AG04449 (cell line): ENCODE measurements at regions not wholly inside any gene's neighbourhood (a gene's known extent, or its start where the extent isn't known, plus 50 kb on each side); places are given as distances from the start of the nearest gene placed in this dataset.
"Not testable (repeated sequence)": the region's sequence is repeated elsewhere in the genome, so short reads cannot be mapped to it uniquely, and the experiment has no call there.

ENCODE experiments used
- CTCF ChIA-PET: fragments of 350-600 bp; formaldehyde crosslinking; extraction: SDS; loops from one replicate; lab custom pipeline; 2021; ENCODE audit warnings: antibody characterized with exemption; lab: Yijun Ruan, JAX
- POLR2A ChIA-PET: fragments of 400-600, 350-600 bp; formaldehyde crosslinking; extraction: SDS; loops from one replicate; lab custom pipeline; 2020; ENCODE audit warnings: antibody characterized with exemption, inconsistent platforms; lab: Yijun Ruan, JAX
- DNase-seq: peaks from one replicate; pipeline ENCODE4 v3.0.0-alpha.2; 2010; ENCODE audit warnings: low read depth, low spot score
- H3K4me3 ChIP-seq: 2 replicates; pipeline ENCODE4 v1.5.1; 2011; ENCODE audit warnings: low read depth, mild to moderate bottlenecking, control low read depth, low read length
- TF ChIP-seq, protein P1 (sequence below): IDR thresholded peaks from one replicate; pipeline ENCODE4 v1.5.1; 2011; ENCODE audit warnings: mild to moderate bottlenecking, moderate library complexity, low read length, control low read depth, inconsistent platforms; ENCODE audit not compliant: insufficient read depth; ENCODE audit errors: missing control alignments

DNA sequence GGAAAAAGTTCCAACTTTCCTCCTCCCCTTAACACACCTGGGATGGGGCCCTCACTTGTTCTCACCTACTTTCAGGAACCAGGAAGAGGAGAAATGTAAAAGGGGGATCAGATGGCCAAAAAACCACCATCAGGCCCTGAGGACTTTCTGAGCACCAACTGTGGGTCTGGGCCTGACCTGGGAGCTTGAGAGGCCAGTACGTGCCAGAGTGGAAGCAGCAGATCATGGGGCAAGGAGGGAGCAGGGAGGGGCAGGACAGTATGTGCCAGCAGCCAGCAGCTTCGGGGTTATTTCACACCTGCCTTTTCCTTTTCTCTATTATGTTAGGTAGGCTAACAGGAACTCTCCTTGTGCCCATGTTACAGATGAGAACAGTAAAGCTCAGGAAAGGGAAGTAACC is 118.8 kb upstream of the UNC5B start:
- ChIA-PET CTCF (no interaction called here), POLR2A (no interaction called here)
- no peak for DNase-seq
- no peak overlapping the region for H3K4me3 ChIP-seq
- TF ChIP-seq, protein P1, sequence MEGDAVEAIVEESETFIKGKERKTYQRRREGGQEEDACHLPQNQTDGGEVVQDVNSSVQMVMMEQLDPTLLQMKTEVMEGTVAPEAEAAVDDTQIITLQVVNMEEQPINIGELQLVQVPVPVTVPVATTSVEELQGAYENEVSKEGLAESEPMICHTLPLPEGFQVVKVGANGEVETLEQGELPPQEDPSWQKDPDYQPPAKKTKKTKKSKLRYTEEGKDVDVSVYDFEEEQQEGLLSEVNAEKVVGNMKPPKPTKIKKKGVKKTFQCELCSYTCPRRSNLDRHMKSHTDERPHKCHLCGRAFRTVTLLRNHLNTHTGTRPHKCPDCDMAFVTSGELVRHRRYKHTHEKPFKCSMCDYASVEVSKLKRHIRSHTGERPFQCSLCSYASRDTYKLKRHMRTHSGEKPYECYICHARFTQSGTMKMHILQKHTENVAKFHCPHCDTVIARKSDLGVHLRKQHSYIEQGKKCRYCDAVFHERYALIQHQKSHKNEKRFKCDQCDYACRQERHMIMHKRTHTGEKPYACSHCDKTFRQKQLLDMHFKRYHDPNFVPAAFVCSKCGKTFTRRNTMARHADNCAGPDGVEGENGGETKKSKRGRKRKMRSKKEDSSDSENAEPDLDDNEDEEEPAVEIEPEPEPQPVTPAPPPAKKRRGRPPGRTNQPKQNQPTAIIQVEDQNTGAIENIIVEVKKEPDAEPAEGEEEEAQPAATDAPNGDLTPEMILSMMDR = no peak

DNA sequence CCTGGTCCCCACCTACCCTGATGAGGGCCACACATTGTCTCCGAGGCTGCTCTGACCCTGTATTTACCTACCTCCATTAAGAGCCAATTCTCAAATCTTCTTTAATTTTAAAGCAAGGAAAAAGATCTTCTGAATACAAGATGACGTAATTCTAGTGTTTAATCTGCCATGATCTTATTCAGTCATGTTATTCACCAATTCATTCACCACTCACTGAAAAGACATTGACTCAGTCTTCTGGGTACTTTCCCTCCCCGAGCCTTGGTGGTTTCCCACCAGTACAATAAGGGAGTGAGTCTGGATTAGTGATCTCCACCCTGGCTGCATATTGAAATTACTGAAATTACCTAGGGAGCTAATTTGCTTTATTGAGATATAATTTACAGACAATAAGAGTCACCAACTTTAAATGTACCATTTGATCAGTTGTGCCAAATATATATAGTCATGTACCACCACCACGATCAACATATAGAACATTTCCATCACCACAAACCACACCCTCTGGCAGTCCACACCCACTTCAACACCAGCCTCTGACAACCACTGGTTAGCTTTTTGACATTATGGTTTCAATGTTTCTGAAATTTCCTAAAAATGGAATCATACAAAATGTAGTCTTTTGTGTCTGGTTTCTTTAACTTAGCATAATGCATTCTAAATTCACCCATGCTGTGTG is 117.5 kb upstream of the UNC5B start:
- ChIA-PET POLR2A (no interaction called here), CTCF (no interaction called here)
- no peak for DNase-seq
- no peak overlapping the region for H3K4me3 ChIP-seq
- TF ChIP-seq, protein P1 = no peak

DNA sequence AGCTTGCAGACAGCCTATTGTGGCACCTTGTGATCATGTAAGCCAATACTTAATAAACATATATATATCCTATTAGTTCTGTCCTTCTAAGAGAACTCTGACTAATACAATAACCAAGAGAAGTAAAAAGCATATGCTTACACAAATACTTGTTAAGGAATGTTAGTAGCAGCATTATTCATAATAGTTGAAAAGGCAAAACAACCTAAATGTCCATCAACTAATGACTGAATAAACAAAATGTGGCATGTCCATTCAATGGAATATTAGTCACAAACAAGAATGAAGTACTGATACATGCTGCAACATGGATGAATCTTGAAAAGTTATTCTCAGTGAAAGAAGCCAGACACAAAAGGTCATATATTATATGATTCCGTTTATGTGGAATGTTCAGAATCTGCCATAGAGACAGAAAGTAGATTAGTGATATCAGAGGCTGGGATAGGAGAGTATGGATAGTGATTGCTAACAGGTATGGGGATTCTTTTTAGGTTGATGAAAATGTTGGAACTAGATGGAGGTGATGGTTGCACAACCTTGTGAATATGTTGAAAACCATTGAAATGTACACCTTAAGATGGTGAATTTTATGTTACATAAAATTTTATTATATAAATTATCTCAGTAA is 112.5 kb upstream of the UNC5B start:
- POLR2A ChIA-PET = no interaction called here
- H3K4me3 ChIP-seq = no peak overlapping the region
- CTCF ChIA-PET = no interaction called here
- DNase-seq = no peak
- TF ChIP-seq, protein P1 = no peak

DNA sequence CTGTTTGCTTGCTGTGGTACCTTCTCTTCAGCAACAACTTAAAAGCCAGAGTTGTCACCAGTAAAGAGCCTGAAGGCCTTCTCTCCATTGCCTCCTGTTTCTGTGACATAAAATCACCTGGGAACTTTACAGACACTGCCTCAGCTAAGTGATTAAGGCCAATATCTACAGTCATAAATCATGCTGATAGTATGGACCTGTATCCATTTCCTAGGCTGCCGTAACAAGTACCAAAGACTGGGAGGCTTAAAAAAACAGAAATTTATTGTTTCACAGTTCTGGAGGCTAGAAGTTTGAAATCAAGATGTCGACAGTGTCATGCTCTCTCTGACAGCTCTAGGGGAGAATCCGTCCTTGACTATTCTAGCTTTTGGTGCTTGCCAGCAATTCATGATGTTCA is 108.4 kb upstream of the UNC5B start:
- H3K4me3 ChIP-seq = no peak overlapping the region
- TF ChIP-seq, protein P1 = no peak
- DNase-seq = no peak
- POLR2A ChIA-PET = no interaction called here
- CTCF ChIA-PET = interaction anchor here (0.7 kb wide), 1 partner anchor 201 kb away, joined by 3 read pairs; no protein-coding TSS in a partner anchor

DNA sequence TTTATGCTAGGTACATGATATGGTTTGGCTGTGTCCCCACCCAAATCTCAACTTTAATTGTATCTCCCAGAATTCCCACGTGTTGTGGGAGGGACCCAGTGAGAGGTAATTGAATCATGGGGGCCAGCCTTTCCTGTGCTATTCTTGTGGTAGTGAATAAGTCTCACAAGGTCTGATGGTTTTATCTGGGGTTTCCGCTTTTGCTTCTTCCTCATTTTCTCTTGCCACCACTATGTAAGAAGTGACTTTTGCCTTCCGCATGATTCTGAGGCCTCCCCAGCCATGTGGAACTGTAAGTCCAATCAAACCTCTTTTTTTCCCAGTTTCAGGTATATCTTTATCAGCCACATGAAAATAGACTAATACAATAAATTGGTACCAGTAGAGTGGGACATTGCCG is 106.2 kb upstream of the UNC5B start:
- DNase-seq, H3K4me3 ChIP-seq: not testable (repeated sequence)
- ChIA-PET CTCF (interaction anchor here (0.7 kb wide), 1 partner anchor 24 kb away, joined by 3 read pairs; no protein-coding TSS in a partner anchor), POLR2A (interaction anchor here (0.7 kb wide), 1 partner anchor 437 kb away, joined by 3 read pairs; no protein-coding TSS in a partner anchor)

DNA sequence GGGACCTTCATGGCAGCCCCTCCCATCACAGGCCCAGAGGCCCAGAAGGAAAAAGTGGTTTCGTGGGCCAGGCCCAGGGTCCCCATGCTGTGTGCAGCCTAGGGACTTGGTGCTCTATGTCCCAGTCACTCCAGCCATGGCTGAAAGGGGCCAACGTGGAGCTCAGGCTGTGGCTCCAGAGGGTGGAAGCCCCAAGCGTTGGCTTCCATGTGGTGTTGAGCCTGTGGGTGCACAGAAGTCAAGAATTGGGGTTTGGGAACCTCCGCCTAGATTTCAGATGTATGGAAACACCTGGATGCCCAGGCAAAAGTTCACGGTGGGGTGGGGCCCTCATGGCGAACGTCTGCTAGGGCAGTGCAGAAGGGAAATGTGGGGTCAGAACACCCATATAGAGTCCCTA is 105.3 kb upstream of the UNC5B start:
- CTCF ChIA-PET = not testable (repeated sequence)

DNA sequence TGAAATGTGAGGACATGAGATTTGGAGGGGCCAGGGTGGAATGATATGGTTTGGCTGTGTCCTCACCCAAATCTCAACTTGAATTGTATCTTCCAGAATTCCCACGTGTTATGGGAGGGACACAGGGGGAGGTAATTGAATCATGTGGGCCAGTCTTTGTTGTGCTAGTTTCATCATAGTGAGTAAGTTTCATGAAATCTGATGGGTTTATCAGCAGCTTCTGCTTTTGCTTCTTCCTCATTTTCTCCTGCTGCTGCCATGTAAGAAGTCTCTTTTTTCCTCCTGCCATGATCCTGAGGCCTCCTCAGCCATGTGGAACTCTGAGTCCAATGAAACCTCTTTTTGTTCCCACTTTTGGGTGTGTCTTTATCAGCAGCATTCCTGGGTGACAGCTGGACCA is 104.3 kb upstream of the UNC5B start:
- POLR2A ChIA-PET, H3K4me3 ChIP-seq, CTCF ChIA-PET, DNase-seq: not testable (repeated sequence)

More for the DNA sequence above, 105.3 kb upstream of the UNC5B start:
- H3K4me3 ChIP-seq, DNase-seq, POLR2A ChIA-PET: not testable (repeated sequence)

DNA sequence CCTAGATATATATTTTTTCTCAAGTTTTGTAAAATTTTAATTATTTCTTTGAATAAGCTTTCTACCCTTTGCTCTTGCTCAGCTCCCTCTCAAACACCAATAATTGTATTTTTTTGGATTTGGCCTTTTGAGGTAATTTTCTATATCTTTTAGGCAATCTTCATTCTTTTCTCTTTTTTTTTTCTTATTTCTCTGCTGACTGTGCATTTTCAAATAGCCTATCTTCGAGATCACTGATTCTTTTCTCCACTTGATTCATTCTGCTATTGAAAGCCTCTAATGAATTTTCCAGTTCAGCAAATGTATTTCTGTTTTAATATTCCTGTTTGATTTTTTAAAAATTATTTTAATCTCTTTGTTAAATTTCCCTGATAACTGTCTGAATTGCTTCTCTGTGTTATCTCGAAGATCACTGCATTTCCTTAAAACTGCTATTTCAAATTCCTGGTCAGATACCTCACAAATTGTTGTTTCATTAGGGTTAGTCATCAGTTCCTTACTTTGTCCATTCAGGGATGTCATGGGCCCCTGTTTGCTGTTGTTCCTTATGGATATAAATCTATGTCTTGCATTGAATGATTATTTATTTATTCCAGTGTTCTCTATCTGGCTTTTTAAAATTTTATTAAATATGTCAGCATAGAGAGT is 100.1 kb upstream of the UNC5B start:
- TF ChIP-seq, protein P1 = no peak
- ChIA-PET POLR2A (no interaction called here), CTCF (no interaction called here)
- no peak overlapping the region for H3K4me3 ChIP-seq
- no peak for DNase-seq
